Gastrocnemius medialis (tissue), 4 donors: ENCODE measurements at regions not wholly inside any gene's neighbourhood (a gene's known extent, or its start where the extent isn't known, plus 50 kb on each side); places are given as distances from the start of the nearest gene placed in this dataset.

Experiments used
- ATAC-seq, 2 donors: fragments of 150-250 bp; one replicate each; pipeline ENCODE4 v1.9.1; 2016
- DNase-seq, 2 donors: peaks; one replicate each; pipeline ENCODE4 v3.0.0-alpha.2; 2019
- H3K27ac ChIP-seq, 4 donors: fragments of 200-600 bp; sonication (generic); 1 replicate in 1 of 4; 2 replicates in 3 of 4; pipeline ENCODE4 v1.5.1; 2016 to 2018; ENCODE audit warnings: mild to moderate bottlenecking in 2 of 4, moderate library complexity in 1 of 4
- H3K27me3 ChIP-seq, 3 donors: fragments of 200-600 bp; sonication (generic) in 2 of 3; 1 replicate in 1 of 3; 2 replicates in 2 of 3; pipeline versions ENCODE4 v1.5.1 to v1.6.0; 2016 to 2019; ENCODE audit warnings: mild to moderate bottlenecking in 1 of 3, moderate library complexity in 1 of 3
- H3K36me3 ChIP-seq, 2 donors: fragments of 200-600 bp; sonication (generic) in 1 of 2; one replicate each; pipeline ENCODE4 v1.5.1; 2017 to 2018
- H3K4me1 ChIP-seq, 2 donors: fragments of 200-600 bp; sonication (generic) in 1 of 2; one replicate each; pipeline ENCODE4 v1.5.1; 2016 to 2017; ENCODE audit warnings: mild to moderate bottlenecking in 2 of 2
- H3K4me3 ChIP-seq, 4 donors: fragments of 200-600 bp; sonication (generic) in 3 of 4; 1 replicate in 1 of 4; 2 replicates in 3 of 4; pipeline ENCODE4 v1.5.1; 2016 to 2019; ENCODE audit warnings: mild to moderate bottlenecking in 2 of 4
- H3K9me3 ChIP-seq, 3 donors: fragments of 200-600 bp; sonication (generic) in 2 of 3; 1 replicate in 1 of 3; 2 replicates in 2 of 3; pipeline ENCODE4 v1.5.1; 2016 to 2019
- CTCF ChIP-seq, 5 experiments: fragments of 450-650 bp in 3 of 5; fragments of 200-600 bp in 2 of 5; sonication (generic) in 2 of 5; IDR thresholded peaks in 4 of 5; conservative IDR thresholded peaks in 1 of 5; 1 replicate in 4 of 5; 2 replicates in 1 of 5; pipeline ENCODE4 v1.5.1; 2016 to 2019; ENCODE audit warnings: antibody characterized with exemption in 5 of 5, mild to moderate bottlenecking in 3 of 5, moderate library complexity in 3 of 5
- POLR2A ChIP-seq, 2 donors: fragments of 450-650 bp; IDR thresholded peaks; one replicate each; pipeline ENCODE4 v1.6.1; 2017; ENCODE audit warnings: antibody characterized with exemption in 2 of 2, mild to moderate bottlenecking in 2 of 2, moderate library complexity in 2 of 2
- in situ Hi-C, 4 donors: fragments of 200-750 bp; cut with MboI; loops; one replicate each; pipeline versions ENCODE4 v1.15.0 to v1.8.0; 2017; ENCODE audit warnings: low sequenced_read_pairs in 4 of 4
- intact Hi-C: fragments of 100-400 bp; cut with DNase I; formaldehyde crosslinking; loops from one replicate; pipeline ENCODE4 v1.15.1; 2023; ENCODE audit warnings: low total_unique reads

GRCh38 chr18:77376043-77376732 lies 126.5 kb downstream of the GALR1 start:
- no peak for DNase-seq

DNA sequence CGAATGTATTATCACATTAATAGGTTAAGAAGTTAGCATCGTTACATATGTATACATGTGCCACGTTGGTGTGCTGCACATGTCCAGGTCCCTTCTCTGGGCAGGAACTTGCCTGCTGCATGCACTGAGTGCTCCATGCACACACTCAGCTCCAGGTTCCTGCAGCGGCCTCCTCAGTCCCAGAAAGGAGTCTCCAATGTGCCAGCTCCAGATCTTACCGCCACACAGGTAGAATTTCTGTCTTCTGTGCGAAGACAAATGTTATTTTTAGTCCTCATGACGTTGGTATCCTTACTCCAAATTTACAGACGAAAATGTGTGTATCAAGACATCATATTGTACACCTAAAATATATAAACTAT lies 127.1 kb downstream of the GALR1 start:
- Histone ChIP-seq H3K27me3 (no peaks in the 10 kb centered on the region), H3K36me3 (no peaks in the 10 kb centered on the region), H3K27ac (no peak overlapping the region), H3K9me3 (no peaks in the 10 kb centered on the region), H3K4me3 (no peak overlapping the region), H3K4me1 (no peaks in the 10 kb centered on the region)
- ATAC-seq, result no peak
- no peak for DNase-seq
- in situ Hi-C loops (no loop called here), intact Hi-C loops (no loop called here)
- TF ChIP-seq POLR2A (IDR thresholded peaks at IDR 0.05) (no peak), CTCF (IDR thresholded peaks at IDR 0.05 in 4 of 5, conservative IDR thresholded peaks at IDR 0.05 in 1 of 5) (no peak)

More at GRCh38 chr18:77376043-77376732, 126.5 kb downstream of the GALR1 start:
- no peaks in the 10 kb centered on the region for H3K36me3 ChIP-seq
- H3K4me3 ChIP-seq, result no peak overlapping the region
- intact Hi-C loops (no loop called here), in situ Hi-C loops (no loop called here)
- no peak for ATAC-seq
- H3K9me3 ChIP-seq, result no peaks in the 10 kb centered on the region
- H3K27me3 ChIP-seq, result no peaks in the 10 kb centered on the region
- H3K4me1 ChIP-seq, result no peaks in the 10 kb centered on the region
- H3K27ac ChIP-seq, result no peak overlapping the region
- TF ChIP-seq CTCF (IDR thresholded peaks at IDR 0.05 in 4 of 5, conservative IDR thresholded peaks at IDR 0.05 in 1 of 5), result no peak
- no peak for TF ChIP-seq POLR2A (IDR thresholded peaks at IDR 0.05)

GRCh38 chr18:77377813-77378212 lies 128.2 kb downstream of the GALR1 start:
- ATAC-seq (no peak), DNase-seq (no peak)
- H3K27ac ChIP-seq, result no peak overlapping the region
- intact Hi-C loops (no loop called here), in situ Hi-C loops (no loop called here)
- no peaks in the 10 kb centered on the region for H3K36me3 ChIP-seq
- H3K4me1 ChIP-seq, result no peaks in the 10 kb centered on the region
- no peaks in the 10 kb centered on the region for H3K9me3 ChIP-seq
- TF ChIP-seq CTCF (IDR thresholded peaks at IDR 0.05 in 4 of 5, conservative IDR thresholded peaks at IDR 0.05 in 1 of 5), result no peak
- no peak for TF ChIP-seq POLR2A (IDR thresholded peaks at IDR 0.05)
- no peaks in the 10 kb centered on the region for H3K27me3 ChIP-seq
- no peak overlapping the region for H3K4me3 ChIP-seq

GRCh38 chr18:77379976-77380509 lies 130.4 kb downstream of the GALR1 start:
- no peaks in the 10 kb centered on the region for H3K27me3 ChIP-seq
- ATAC-seq, result no peak
- H3K9me3 ChIP-seq, result no peaks in the 10 kb centered on the region
- no peak overlapping the region for H3K27ac ChIP-seq
- intact Hi-C loops (no loop called here), in situ Hi-C loops (no loop called here)
- no peaks in the 10 kb centered on the region for H3K4me1 ChIP-seq
- no peak overlapping the region for H3K4me3 ChIP-seq
- DNase-seq, result no peak
- H3K36me3 ChIP-seq, result no peaks in the 10 kb centered on the region
- TF ChIP-seq CTCF (IDR thresholded peaks at IDR 0.05 in 4 of 5, conservative IDR thresholded peaks at IDR 0.05 in 1 of 5) (no peak), POLR2A (IDR thresholded peaks at IDR 0.05) (no peak)

DNA sequence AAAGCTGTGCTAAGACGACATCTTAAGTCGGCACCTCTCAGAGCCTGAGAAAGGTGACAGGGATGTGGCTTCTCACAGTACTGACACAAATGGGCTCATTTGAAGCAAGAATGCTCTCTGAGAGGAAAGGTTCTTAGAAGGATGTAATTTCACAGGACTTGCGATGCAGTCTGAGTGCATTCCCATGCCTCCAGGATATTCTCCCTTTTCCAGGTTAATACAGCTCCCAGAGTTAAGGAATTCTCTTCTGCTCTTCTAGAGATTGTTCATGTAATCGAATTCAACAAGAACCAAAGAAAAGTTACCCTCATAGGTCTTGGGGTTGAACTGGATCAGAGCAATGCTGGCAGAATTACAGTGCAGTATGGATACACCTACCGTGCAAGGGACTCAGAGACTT lies 131.0 kb downstream of the GALR1 start:
- Histone ChIP-seq H3K9me3 (no peaks in the 10 kb centered on the region), H3K4me1 (no peaks in the 10 kb centered on the region), H3K27me3 (no peaks in the 10 kb centered on the region), H3K27ac (no peak overlapping the region), H3K36me3 (no peaks in the 10 kb centered on the region), H3K4me3 (no peak overlapping the region)
- in situ Hi-C loops (no loop called here), intact Hi-C loops (no loop called here)
- TF ChIP-seq POLR2A (IDR thresholded peaks at IDR 0.05) (no peak), CTCF (IDR thresholded peaks at IDR 0.05 in 4 of 5, conservative IDR thresholded peaks at IDR 0.05 in 1 of 5) (no peak)
- DNase-seq (no peak), ATAC-seq (no peak)
